IMR-90 (cell line): ENCODE measurements at regions not wholly inside any gene's neighbourhood (a gene's known extent, or its start where the extent isn't known, plus 50 kb on each side); places are given as distances from the start of the nearest gene placed in this dataset.

Source experiments
- ATAC-seq: fragments of 200-7000 bp; cut with Tn5 transposase; 2 replicates; pipeline ENCODE4 v1.9.1; 2020; ENCODE audit warnings: low read depth, mild to moderate bottlenecking, moderate library complexity
- BruUV-seq: library from RNA; stranded (reverse); fragments of 400-500 nt; replicated peaks from 2 replicates; lab custom pipeline; 2021; lab: Mats Ljungman, UMichigan
- CTCF ChIA-PET: fragments of 300-600 bp; formaldehyde crosslinking; extraction: SDS; loops from one replicate; lab custom pipeline; 2021; ENCODE audit warnings: antibody characterized with exemption; lab: Yijun Ruan, JAX
- POLR2A ChIA-PET: fragments of 300-600 bp; sonication (Branson Sonifier 250); formaldehyde crosslinking; loops from one replicate; lab custom pipeline; 2022; ENCODE audit warnings: antibody characterized with exemption; ENCODE audit not compliant: unreplicated experiment; lab: Charles Lee
- DNase-seq: peaks from one replicate; pipeline ENCODE4 v3.0.0; 2013
- H2AFZ ChIP-seq: replicated peaks from 2 replicates; pipeline ENCODE3; 2013; ENCODE audit warnings: low read length, mild to moderate bottlenecking; ENCODE audit not compliant: poor library complexity
- H2AK5ac ChIP-seq: 2 replicates; pipeline ENCODE4 v1.6.1; 2013; ENCODE audit warnings: low read depth, low read length, inconsistent platforms
- H2AK9ac ChIP-seq: replicated peaks from 2 replicates; pipeline ENCODE3; 2013; ENCODE audit warnings: mild to moderate bottlenecking, low read depth, low read length, moderate library complexity; ENCODE audit not compliant: poor library complexity
- H2BK120ac ChIP-seq: 2 replicates; pipeline ENCODE4 v1.6.1; 2013; ENCODE audit warnings: low read depth, low read length, inconsistent platforms
- H2BK15ac ChIP-seq: 3 replicates; pipeline ENCODE4 v1.6.1; 2013; ENCODE audit warnings: low read depth, low read length, inconsistent platforms
- H2BK20ac ChIP-seq: 2 replicates; pipeline ENCODE4 v1.6.1; 2013; ENCODE audit warnings: low read depth, mild to moderate bottlenecking, inconsistent platforms, low read length, moderate library complexity
- H2BK5ac ChIP-seq: 2 replicates; pipeline ENCODE4 v1.6.1; 2013; ENCODE audit warnings: mild to moderate bottlenecking, low read depth, low read length, inconsistent platforms; ENCODE audit not compliant: poor library complexity, severe bottlenecking
- H3K14ac ChIP-seq: replicated peaks from 2 replicates; pipeline ENCODE4 v1.6.1; 2013; ENCODE audit warnings: low read depth, low read length, inconsistent platforms
- H3K18ac ChIP-seq: 2 replicates; pipeline ENCODE4 v1.6.1; 2013; ENCODE audit warnings: low read depth, low read length, control low read depth
- H3K23ac ChIP-seq: 2 replicates; pipeline ENCODE4 v1.6.1; 2013; ENCODE audit warnings: low read depth, low read length, inconsistent platforms
- H3K27ac ChIP-seq: 2 replicates; pipeline ENCODE4 v1.5.1; 2013; ENCODE audit warnings: mild to moderate bottlenecking, control low read depth, low read length; ENCODE audit not compliant: insufficient read depth
- H3K27me3 ChIP-seq: 2 replicates; pipeline ENCODE4 v1.6.1; 2013; ENCODE audit warnings: low read length; ENCODE audit not compliant: control insufficient read depth, insufficient read depth
- H3K36me3 ChIP-seq: 2 replicates; pipeline ENCODE4 v1.6.1; 2013; ENCODE audit warnings: low read length, mixed read lengths; ENCODE audit not compliant: control insufficient read depth, insufficient read depth
- H3K4ac ChIP-seq: 2 replicates; pipeline ENCODE4 v1.6.1; 2013; ENCODE audit warnings: low read depth, low read length, inconsistent platforms
- H3K4me1 ChIP-seq: 2 replicates; pipeline ENCODE4 v1.6.1; 2013; ENCODE audit warnings: low read length, mixed read lengths; ENCODE audit not compliant: control insufficient read depth, insufficient read depth
- H3K4me2 ChIP-seq: 2 replicates; pipeline ENCODE4 v1.6.1; 2013; ENCODE audit warnings: low read depth, mild to moderate bottlenecking, control low read depth, low read length, moderate library complexity
- H3K4me3 ChIP-seq: 2 replicates; pipeline ENCODE4 v1.5.1; 2013; ENCODE audit warnings: low read depth, mild to moderate bottlenecking, control low read depth, low read length, moderate library complexity; ENCODE audit not compliant: insufficient read depth
- H3K56ac ChIP-seq: 2 replicates; pipeline ENCODE4 v1.6.1; 2013; ENCODE audit warnings: low read length, inconsistent platforms; ENCODE audit not compliant: insufficient read depth; ENCODE audit errors: extremely low read depth
- H3K79me1 ChIP-seq, 2 experiments: 2 replicates each; pipeline ENCODE4 v1.6.1; 2013; ENCODE audit warnings: low read length in 2 of 2, inconsistent platforms in 1 of 2, low read depth in 1 of 2
- H3K9ac ChIP-seq: 2 replicates; pipeline ENCODE4 v1.6.1; 2013; ENCODE audit warnings: low read depth, low read length, control low read depth
- H3K9me1 ChIP-seq: 2 replicates; pipeline ENCODE4 v1.6.1; 2013; ENCODE audit warnings: low read length, inconsistent platforms; ENCODE audit not compliant: insufficient read depth
- H3K9me3 ChIP-seq: 2 replicates; pipeline ENCODE4 v1.6.1; 2013; ENCODE audit warnings: low read length; ENCODE audit not compliant: control insufficient read depth, insufficient read depth
- H4K20me1 ChIP-seq: 2 replicates; pipeline ENCODE4 v1.6.1; 2013; ENCODE audit warnings: low read length, inconsistent platforms; ENCODE audit not compliant: insufficient read depth
- H4K5ac ChIP-seq: 2 replicates; pipeline ENCODE4 v1.6.1; 2013; ENCODE audit warnings: mild to moderate bottlenecking, low read depth, low read length, control low read depth
- H4K8ac ChIP-seq, 2 experiments: 2 replicates each; pipeline ENCODE4 v1.6.1; 2013; ENCODE audit warnings: low read depth in 2 of 2, low read length in 2 of 2, control low read depth in 1 of 2, inconsistent platforms in 1 of 2
- H4K91ac ChIP-seq: 2 replicates; pipeline ENCODE4 v1.6.1; 2013; ENCODE audit warnings: low read depth, low read length, inconsistent platforms; ENCODE audit not compliant: insufficient read depth
- MAZ ChIP-seq: IDR thresholded peaks from 2 replicates; pipeline ENCODE4 v1.6.1; 2012; ENCODE audit warnings: low read depth, mild to moderate bottlenecking, low read length, improper control_type of control experiment, moderate library complexity, borderline replicate concordance
- NFE2L2 ChIP-seq: fragments of 150-350 bp; IDR thresholded peaks from 2 replicates; pipeline ENCODE4 v1.6.1; 2016; ENCODE audit warnings: low read depth, mild to moderate bottlenecking, low read length
- POLR2A ChIP-seq: IDR thresholded peaks from 2 replicates; pipeline ENCODE4 v1.6.1; 2012; ENCODE audit warnings: mild to moderate bottlenecking, low read depth, low read length
- RCOR1 ChIP-seq: IDR thresholded peaks from 2 replicates; pipeline ENCODE4 v1.6.1; 2012; ENCODE audit warnings: mild to moderate bottlenecking, low read length, improper control_type of control experiment; ENCODE audit not compliant: insufficient replicate concordance
- SMC3 ChIP-seq: fragments of 150-350 bp; IDR thresholded peaks from 2 replicates; pipeline ENCODE4 v1.6.1; 2016; ENCODE audit warnings: low read depth, mild to moderate bottlenecking, antibody characterized with exemption, low read length, moderate library complexity
- WGBS, 2 experiments: methylation state at CpG; one replicate each; pipeline versions ENCODE4 v1.1.5 to v1.1.7; 2013; ENCODE audit warnings: missing lambda C conversion rate in 2 of 2; ENCODE audit not compliant: insufficient read length in 1 of 2; ENCODE audit errors: extremely low coverage in 2 of 2; 5-methylcytosine and 5-hydroxymethylcytosine counted together
- dilution Hi-C: fragments of 300-500 bp; cut with HindIII; formaldehyde crosslinking; loops from one replicate; pipeline ENCODE4 v1.14.3; 2018; ENCODE audit warnings: low sequenced_read_pairs; ENCODE audit not compliant: unreplicated experiment
- in situ Hi-C: fragments of 300-500 bp; cut with MboI; formaldehyde crosslinking; loops from 3 replicates; pipeline ENCODE4 v1.14.3; 2019; ENCODE audit warnings: low sequenced_read_pairs, inconsistent platforms, mixed read lengths
- intact Hi-C: fragments of 100-400 bp; cut with micrococcal nuclease; formaldehyde crosslinking; loops from 2 replicates; pipeline ENCODE4 v1.10.0; 2022

DNA sequence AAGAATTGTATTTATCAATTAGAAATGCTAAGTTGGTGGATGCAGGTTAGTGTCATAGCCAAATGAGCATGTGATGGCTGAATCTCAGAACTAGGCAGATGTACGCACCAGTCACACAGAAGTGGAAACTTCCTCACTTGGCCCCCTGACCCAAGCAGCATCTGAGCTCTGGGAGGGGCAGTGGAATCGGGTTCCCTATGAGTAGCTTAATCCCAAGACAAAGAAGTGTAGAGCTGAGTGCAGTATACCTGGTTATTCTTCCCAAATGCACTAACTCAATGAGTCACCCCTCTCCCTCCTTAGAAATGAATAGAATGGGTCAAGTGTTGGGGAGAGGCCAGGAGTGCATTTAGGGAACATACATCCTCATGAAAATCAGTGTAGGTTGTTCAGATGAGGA lies 224.6 kb downstream of the FAT3 start:
- no peaks in the 10 kb centered on the region for H3K79me1 ChIP-seq
- H2BK15ac ChIP-seq = no peak overlapping the region
- no peaks in the 10 kb centered on the region for H4K20me1 ChIP-seq
- ATAC-seq (no peak), DNase-seq (no peak)
- H3K9me1 ChIP-seq = no peaks in the 10 kb centered on the region
- H4K91ac ChIP-seq = no peak overlapping the region
- no CpG with 5 or more reads among the region's 2 CpGs for WGBS, 2 experiments
- in situ Hi-C loops = no loop called here
- TF ChIP-seq SMC3 = no peak
- no peak for TF ChIP-seq POLR2A
- TF ChIP-seq RCOR1 = no peak
- TF ChIP-seq NFE2L2 = no peak
- no peak for TF ChIP-seq MAZ
- H2AK5ac ChIP-seq = no peak overlapping the region
- no peaks in the 10 kb centered on the region for H3K36me3 ChIP-seq
- intact Hi-C loops = no loop called here
- no peak overlapping the region for H3K56ac ChIP-seq
- no peaks in the 10 kb centered on the region for H3K9me3 ChIP-seq
- no peak overlapping the region for H4K5ac ChIP-seq
- ChIA-PET POLR2A (no interaction called here), CTCF (no interaction called here)
- no peak overlapping the region for H3K4ac ChIP-seq
- no peak overlapping the region for H2AK9ac ChIP-seq
- H2AFZ ChIP-seq = no peak overlapping the region
- dilution Hi-C loops = no loop called here
- no peaks in the 10 kb centered on the region for H3K4me1 ChIP-seq
- no peak overlapping the region for H3K18ac ChIP-seq
- H3K4me3 ChIP-seq = no peak overlapping the region
- H2BK5ac ChIP-seq = no peak overlapping the region
- H2BK20ac ChIP-seq = no peak overlapping the region
- H3K9ac ChIP-seq = no peak overlapping the region
- H3K27me3 ChIP-seq = no peaks in the 10 kb centered on the region
- no peak overlapping the region for H3K27ac ChIP-seq
- H3K14ac ChIP-seq = no peak overlapping the region
- no peak overlapping the region for H3K23ac ChIP-seq
- H3K4me2 ChIP-seq = no peak overlapping the region
- no peak overlapping the region for H2BK120ac ChIP-seq
- no peak overlapping the region for H4K8ac ChIP-seq
- no TSS peak for BruUV-seq
